NCI-H748 treated with DMSO at 0.1 percent for 48 hours (cell line): ENCODE measurements at regions not wholly inside any gene's neighbourhood (a gene's known extent, or its start where the extent isn't known, plus 50 kb on each side); places are given as distances from the start of the nearest gene placed in this dataset.

Experiments
- DNase-seq: peaks from one replicate; lab custom pipeline; 2025; lab: John Stamatoyannopoulos, UW

GRCh38 chr3:933326-933725 is 159.5 kb upstream of the CNTN6 start:
- no peak for DNase-seq

- DNase-seq, result no peak
Observed at GRCh38 chr3:944786-945185, 148.0 kb upstream of the CNTN6 start.

GRCh38 chr3:945738-946137 is 147.1 kb upstream of the CNTN6 start:
- no peak for DNase-seq

GRCh38 chr3:952906-953305 is 139.9 kb upstream of the CNTN6 start:
- no peak for DNase-seq

GRCh38 chr3:963255-963654 is 129.6 kb upstream of the CNTN6 start:
- no peak for DNase-seq

- no peak for DNase-seq
Observed at GRCh38 chr3:963755-964154, 129.1 kb upstream of the CNTN6 start.

- no peak for DNase-seq
Observed at GRCh38 chr3:965826-966225, 127.0 kb upstream of the CNTN6 start.

- DNase-seq, result peak; percentile 19
Observed at GRCh38 chr3:966341-966740, 126.5 kb upstream of the CNTN6 start.

- DNase-seq, result no peak
Observed at GRCh38 chr3:973340-973739, 119.5 kb upstream of the CNTN6 start.

GRCh38 chr3:976006-976405 is 116.8 kb upstream of the CNTN6 start:
- no peak for DNase-seq

GRCh38 chr3:981156-981555 is 111.7 kb upstream of the CNTN6 start:
- DNase-seq, result no peak

- no peak for DNase-seq
Observed at GRCh38 chr3:988785-989184, 104.0 kb upstream of the CNTN6 start.

- no peak for DNase-seq
Observed at GRCh38 chr3:992871-993270, 100.0 kb upstream of the CNTN6 start.

- no peak for DNase-seq
Observed at GRCh38 chr3:1002010-1002409, 90.8 kb upstream of the CNTN6 start.

- DNase-seq, result no peak
Observed at GRCh38 chr3:1007866-1008265, 85.0 kb upstream of the CNTN6 start.

GRCh38 chr3:1010228-1010627 is 82.6 kb upstream of the CNTN6 start:
- DNase-seq, result no peak

GRCh38 chr3:1015826-1016225 is 77.0 kb upstream of the CNTN6 start:
- no peak for DNase-seq

- DNase-seq, result no peak
Observed at GRCh38 chr3:1017870-1018269, 75.0 kb upstream of the CNTN6 start.

GRCh38 chr3:1019157-1019556 is 73.7 kb upstream of the CNTN6 start:
- no peak for DNase-seq

- no peak for DNase-seq
Observed at GRCh38 chr3:1026395-1026794, 66.4 kb upstream of the CNTN6 start.

GRCh38 chr3:1036207-1036826 is 56.5 kb upstream of the CNTN6 start:
- no peak for DNase-seq

GRCh38 chr3:1037631-1038030 is 55.2 kb upstream of the CNTN6 start:
- DNase-seq, result no peak
